Inferior parietal cortex (tissue), 1 donor: ENCODE measurements at regions not wholly inside any gene's neighbourhood (a gene's known extent, or its start where the extent isn't known, plus 50 kb on each side); places are given as distances from the start of the nearest gene placed in this dataset.
"Not testable (repeated sequence)": the region's sequence is repeated elsewhere in the genome, so short reads cannot be mapped to it uniquely, and the experiment has no call there.

Experiments
- DNase-seq: peaks from one replicate; pipeline ENCODE4 v3.0.0-alpha.2; 2016; ENCODE audit errors: extremely low spot score

- no peak for DNase-seq
These were observed 1198.9 kb downstream of the PLA2G4A start for GRCh38 chr1:188027613-188028012.

GRCh38 chr1:188037572-188037971 lies 1208.8 kb downstream of the PLA2G4A start:
- DNase-seq: not testable (repeated sequence)

- no peak for DNase-seq
These were observed 1214.9 kb downstream of the PLA2G4A start for GRCh38 chr1:188043536-188044245.

- no peak for DNase-seq
These were observed 1221.5 kb downstream of the PLA2G4A start for GRCh38 chr1:188050250-188050649.

GRCh38 chr1:188056011-188056410 lies 1227.3 kb downstream of the PLA2G4A start:
- no peak for DNase-seq

GRCh38 chr1:188058801-188059200 lies 1230.1 kb downstream of the PLA2G4A start:
- no peak for DNase-seq

- DNase-seq: no peak
These were observed 1233.1 kb downstream of the PLA2G4A start for GRCh38 chr1:188061881-188062280.

- DNase-seq: no peak
These were observed 1233.7 kb downstream of the PLA2G4A start for GRCh38 chr1:188062456-188062855.

GRCh38 chr1:188065917-188066316 lies 1237.2 kb downstream of the PLA2G4A start:
- no peak for DNase-seq

- no peak for DNase-seq
These were observed 1242.1 kb downstream of the PLA2G4A start for GRCh38 chr1:188070848-188071247.

GRCh38 chr1:188089015-188089414 lies 1260.3 kb downstream of the PLA2G4A start:
- DNase-seq: no peak

GRCh38 chr1:188089461-188089860 lies 1260.7 kb downstream of the PLA2G4A start:
- no peak for DNase-seq

GRCh38 chr1:188096521-188096920 lies 1267.8 kb downstream of the PLA2G4A start:
- no peak for DNase-seq

- no peak for DNase-seq
These were observed 1288.7 kb downstream of the PLA2G4A start for GRCh38 chr1:188117436-188117835.

GRCh38 chr1:188122646-188123045 lies 1293.9 kb downstream of the PLA2G4A start:
- DNase-seq: no peak

- DNase-seq: no peak
These were observed 1298.8 kb downstream of the PLA2G4A start for GRCh38 chr1:188127507-188127906.

- no peak for DNase-seq
These were observed 1300.0 kb downstream of the PLA2G4A start for GRCh38 chr1:188128761-188129160.

- DNase-seq: no peak
These were observed 1301.4 kb downstream of the PLA2G4A start for GRCh38 chr1:188129856-188130838.

- DNase-seq: no peak
These were observed 1308.5 kb downstream of the PLA2G4A start for GRCh38 chr1:188137221-188137620.

- DNase-seq: no peak
These were observed 1312.2 kb downstream of the PLA2G4A start for GRCh38 chr1:188140958-188141357.

- DNase-seq: no peak
These were observed 1325.4 kb downstream of the PLA2G4A start for GRCh38 chr1:188154196-188154595.

GRCh38 chr1:188154761-188155160 lies 1326.0 kb downstream of the PLA2G4A start:
- no peak for DNase-seq

- no peak for DNase-seq
These were observed 1326.5 kb downstream of the PLA2G4A start for GRCh38 chr1:188155261-188155660.
